CD4-positive, alpha-beta T cell treated with Interleukin-2 at 100 ng/mL for 4 hours (primary cell): ENCODE measurements at regions not wholly inside any gene's neighbourhood (a gene's known extent, or its start where the extent isn't known, plus 50 kb on each side); places are given as distances from the start of the nearest gene placed in this dataset.

ENCODE experiments used
- DNase-seq: peaks from one replicate; pipeline ENCODE4 v3.0.0-alpha.2; 2020; ENCODE audit warnings: low spot score

DNA sequence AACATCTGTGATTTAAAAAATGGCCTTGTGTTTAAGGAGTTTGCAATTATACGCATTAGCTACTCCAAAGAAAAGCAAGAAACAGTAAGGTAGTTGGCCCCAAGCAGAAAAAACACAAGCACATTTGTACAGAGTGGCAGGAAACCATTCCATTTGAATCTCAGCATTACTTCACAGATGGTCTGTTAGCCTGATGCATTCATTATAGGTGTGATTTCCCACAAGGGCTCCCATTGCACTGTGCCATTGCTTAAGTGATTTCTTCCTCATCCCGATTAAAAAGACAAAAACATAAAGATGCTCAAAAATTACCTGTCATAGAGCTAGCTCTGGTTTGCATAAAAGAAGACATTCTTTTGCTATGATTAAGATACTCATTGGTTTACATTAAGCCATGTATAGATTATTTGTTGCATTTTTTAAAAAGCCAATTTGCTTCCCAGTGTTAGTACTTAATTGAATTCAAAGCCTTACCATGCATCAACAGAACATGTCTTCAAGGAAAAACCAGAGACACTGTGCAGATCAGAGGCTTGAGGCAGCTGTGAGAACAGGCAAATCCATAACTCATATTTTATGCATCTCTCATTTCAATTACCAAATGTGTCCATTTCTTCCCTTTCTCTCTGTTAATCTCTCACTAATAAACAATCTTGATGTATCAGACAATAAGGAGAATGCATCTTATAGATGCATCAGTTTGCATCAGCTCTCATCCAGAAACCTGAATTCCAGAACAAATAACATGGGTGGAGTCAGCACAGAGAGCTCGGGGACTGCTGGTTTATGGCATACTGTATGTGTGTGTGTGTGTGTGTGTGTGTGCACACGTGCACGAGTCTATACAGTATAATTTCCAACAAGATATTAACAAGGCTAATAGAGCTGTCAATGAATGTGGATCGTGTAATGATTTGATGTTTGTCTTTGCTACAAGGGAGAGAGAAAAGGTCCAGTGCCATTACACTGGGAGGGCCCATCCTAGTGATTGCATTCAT is 558.6 kb upstream of the HS6ST1 start:
- no peak for DNase-seq

GRCh38 chr2:128879161-128879560 is 560.5 kb upstream of the HS6ST1 start:
- DNase-seq = no peak

GRCh38 chr2:128894896-128895295 is 576.2 kb upstream of the HS6ST1 start:
- DNase-seq = no peak

DNA sequence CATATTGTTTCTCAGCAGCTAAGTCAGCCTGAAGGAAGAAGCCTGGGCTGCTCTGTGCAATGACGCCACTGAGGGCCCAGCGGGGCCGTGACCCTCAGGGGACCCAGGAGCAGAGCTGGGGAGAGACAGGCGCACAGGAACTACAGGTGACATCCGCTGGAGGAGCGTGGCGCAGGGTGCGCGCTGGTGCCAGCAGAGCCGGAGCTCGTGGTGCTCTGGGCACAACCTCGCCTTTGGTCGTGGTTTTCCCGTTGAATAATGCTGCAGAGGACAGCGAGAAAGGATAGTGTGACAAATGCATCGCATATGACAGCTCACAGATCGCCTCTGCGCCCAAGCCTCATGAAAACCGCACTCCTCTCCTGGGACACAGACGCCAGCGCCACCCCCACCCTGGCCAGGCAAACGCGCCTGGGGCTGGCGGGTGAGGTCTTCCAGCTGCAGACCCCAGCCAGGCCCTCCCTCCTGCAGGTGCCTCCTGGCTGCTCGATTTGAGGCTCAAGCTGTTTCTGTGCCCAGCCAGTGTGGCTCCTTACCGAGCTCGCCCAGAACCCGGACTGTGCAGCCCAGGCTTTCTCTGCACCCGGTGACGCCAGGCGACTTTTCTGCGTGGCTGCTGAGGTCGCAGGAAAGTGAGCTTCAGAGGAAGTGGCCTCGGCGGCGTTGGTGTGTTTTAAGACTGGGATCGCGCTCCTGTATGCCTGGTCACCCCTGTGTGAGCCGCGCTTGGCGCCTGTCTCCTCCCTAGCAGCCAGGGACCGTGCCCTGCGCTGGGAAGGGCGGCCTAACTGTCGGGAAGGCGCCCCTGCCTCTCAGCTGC is 583.1 kb upstream of the HS6ST1 start:
- no peak for DNase-seq

GRCh38 chr2:128903637-128904036 is 585.0 kb upstream of the HS6ST1 start:
- DNase-seq = no peak

GRCh38 chr2:128911276-128911675 is 592.6 kb upstream of the HS6ST1 start:
- no peak for DNase-seq

DNA sequence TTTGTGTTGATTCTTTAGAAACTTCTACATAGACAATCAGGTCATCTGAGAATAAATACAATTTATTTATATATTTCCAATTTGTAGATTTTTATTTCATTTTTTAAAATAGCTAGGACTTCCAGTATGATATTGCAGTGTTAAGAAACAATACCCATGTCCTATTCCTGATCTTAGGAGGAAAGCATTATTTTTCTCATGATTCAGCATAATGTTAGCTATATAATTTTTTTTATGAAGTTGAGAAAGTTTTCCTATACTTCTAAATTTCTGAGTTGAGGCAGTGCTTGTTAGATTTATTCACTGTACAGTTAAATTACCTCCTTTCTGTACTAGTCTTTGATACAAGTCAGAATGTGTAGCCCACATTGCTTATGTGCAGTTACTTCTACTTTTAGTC is 595.7 kb upstream of the HS6ST1 start:
- no peak for DNase-seq

- no peak for DNase-seq
Observed at GRCh38 chr2:128921751-128922150, 603.1 kb upstream of the HS6ST1 start.

GRCh38 chr2:128922154-128922553 is 603.5 kb upstream of the HS6ST1 start:
- no peak for DNase-seq

DNA sequence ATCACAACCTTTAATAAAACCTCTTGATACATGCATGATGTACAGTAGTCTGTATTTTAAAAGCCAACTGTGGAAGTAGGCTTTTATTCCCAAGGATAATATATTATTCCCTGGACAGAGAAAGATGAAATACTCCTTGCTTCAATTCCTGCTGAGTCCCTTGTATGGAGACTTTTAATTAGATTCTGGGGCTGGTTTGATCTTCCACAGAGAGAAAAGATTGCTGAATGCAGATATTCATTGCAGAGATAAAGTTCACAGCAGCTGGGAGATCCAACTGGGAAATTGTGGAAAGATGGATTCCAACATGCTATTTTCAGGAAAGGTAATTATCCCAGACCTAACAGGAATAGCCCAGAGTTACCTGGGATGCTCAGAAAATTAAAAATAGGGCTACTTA is 607.0 kb upstream of the HS6ST1 start:
- no peak for DNase-seq

GRCh38 chr2:128930101-128930500 is 611.4 kb upstream of the HS6ST1 start:
- no peak for DNase-seq

DNA sequence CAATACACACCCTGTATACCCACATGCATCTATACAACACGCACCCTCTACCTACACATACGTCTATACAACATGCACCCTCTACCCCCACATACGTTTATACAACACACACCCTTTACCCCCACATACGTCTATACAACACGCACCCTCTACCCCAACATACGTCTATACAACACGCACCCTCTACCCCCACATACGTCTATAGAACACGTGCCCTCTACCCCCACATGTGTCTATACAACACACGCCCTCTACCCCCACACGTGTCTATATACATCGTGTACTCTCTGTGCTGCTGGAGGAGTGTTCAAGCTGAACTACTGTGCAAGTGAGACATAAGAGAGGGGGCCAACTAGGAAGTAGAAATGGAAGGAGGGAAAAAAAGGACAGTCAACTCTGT is 621.7 kb upstream of the HS6ST1 start:
- no peak for DNase-seq

GRCh38 chr2:128941751-128942150 is 623.1 kb upstream of the HS6ST1 start:
- no peak for DNase-seq

GRCh38 chr2:128949360-128949759 is 630.7 kb upstream of the HS6ST1 start:
- no peak for DNase-seq

- DNase-seq = no peak
Observed at GRCh38 chr2:128950758-128951157, 632.1 kb upstream of the HS6ST1 start.

DNA sequence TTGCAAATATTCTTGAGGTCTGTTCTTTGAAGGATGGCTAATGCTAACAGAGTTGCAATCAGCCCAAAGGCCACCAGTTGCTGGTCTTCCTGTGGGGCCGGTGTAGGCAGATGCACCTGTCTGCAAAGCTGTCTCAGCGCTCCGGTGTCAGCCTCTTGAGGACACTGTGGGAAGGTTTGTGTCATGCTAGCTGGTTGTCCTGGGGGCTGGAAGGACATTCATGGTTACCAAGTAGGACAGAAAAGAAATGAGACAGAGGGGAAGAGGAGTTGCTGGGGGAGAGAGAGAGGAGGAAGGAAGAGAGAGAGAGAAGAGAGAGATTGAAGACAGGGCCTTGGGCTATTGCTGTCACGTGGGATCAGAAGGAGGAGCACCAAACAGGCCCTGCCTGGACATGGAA is 639.6 kb upstream of the HS6ST1 start:
- no peak for DNase-seq

GRCh38 chr2:128967646-128968045 is 649.0 kb upstream of the HS6ST1 start:
- no peak for DNase-seq

GRCh38 chr2:128969374-128969773 is 650.7 kb upstream of the HS6ST1 start:
- no peak for DNase-seq

DNA sequence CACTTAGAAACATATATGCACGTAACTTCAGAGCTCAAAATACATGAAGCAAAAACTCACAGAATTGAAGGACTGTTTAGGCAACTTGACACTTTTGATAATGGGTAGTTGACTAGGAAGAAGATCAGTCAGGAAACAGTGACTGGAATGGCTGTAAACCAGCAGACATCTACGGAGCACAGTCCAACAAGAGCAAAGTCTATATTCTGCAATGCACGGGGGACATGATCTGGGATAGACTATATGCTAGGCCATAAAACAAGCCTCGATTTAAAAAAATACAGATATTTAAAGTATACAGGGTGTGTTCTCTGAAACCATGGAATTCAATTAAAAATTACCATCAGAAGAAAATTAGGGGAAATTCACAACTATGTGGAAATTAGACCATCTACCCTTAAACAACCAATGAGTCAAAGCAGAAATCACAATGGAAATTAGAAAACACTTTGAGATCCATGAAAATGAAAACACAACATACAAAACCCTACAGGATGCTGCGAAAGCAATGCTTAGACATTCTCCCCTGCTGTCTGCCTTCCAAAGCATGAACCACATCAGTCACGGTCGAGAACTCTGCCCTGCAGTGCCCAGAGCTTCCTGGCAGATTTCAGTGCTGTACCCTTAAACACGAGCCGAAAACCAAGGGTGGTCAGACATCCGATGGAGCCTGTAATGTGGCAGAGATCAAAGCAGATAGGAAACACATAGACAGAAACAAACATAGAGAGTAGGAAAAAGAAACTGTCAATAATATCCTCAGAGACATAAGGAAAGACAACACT is 651.9 kb upstream of the HS6ST1 start:
- no peak for DNase-seq

GRCh38 chr2:128973566-128973965 is 654.9 kb upstream of the HS6ST1 start:
- no peak for DNase-seq

GRCh38 chr2:128978212-128978611 is 659.5 kb upstream of the HS6ST1 start:
- DNase-seq = no peak

DNA sequence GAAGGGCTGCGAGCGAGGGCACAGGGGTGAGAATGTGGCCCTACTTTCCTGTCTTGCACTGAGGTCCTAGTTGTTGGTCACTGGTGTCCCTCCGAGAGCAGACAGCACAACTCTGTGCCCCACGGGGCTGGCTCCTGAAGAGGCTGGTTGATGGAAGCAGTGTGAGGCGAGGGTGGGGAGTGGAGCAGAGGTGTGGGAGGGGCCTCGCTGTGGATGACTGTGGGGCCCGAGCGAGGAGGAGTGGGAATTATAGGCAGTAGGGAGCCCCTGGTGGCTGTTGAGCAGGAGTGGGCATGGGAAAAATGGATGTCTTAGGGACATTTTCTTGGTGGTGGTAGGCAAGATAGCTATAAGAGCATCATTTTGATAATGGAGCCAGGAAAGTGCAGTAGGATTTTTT is 660.5 kb upstream of the HS6ST1 start:
- no peak for DNase-seq
